Kidney (tissue), 13 donors: ENCODE measurements at regions not wholly inside any gene's neighbourhood (a gene's known extent, or its start where the extent isn't known, plus 50 kb on each side); places are given as distances from the start of the nearest gene placed in this dataset.
"Not testable (repeated sequence)": the region's sequence is repeated elsewhere in the genome, so short reads cannot be mapped to it uniquely, and the experiment has no call there.

Experiments used
- DNase-seq, 5 donors: peaks; one replicate each; pipeline ENCODE4 v3.0.0-alpha.2; 2013 to 2020
- FAIRE-seq: peaks from 2 replicates; lab custom pipeline; 2012; peaks lifted over from hg19 to GRCh38; lab: Jason Lieb, UNC
- H3K27ac ChIP-seq, 2 donors: one replicate each; pipeline ENCODE4 v1.7.0; 2013; ENCODE audit warnings: low read depth in 2 of 2, low read length in 2 of 2, inconsistent platforms in 1 of 2
- H3K27me3 ChIP-seq: one replicate; pipeline ENCODE4 v1.7.1; 2013; ENCODE audit warnings: low read length, inconsistent platforms; ENCODE audit not compliant: control insufficient read depth, insufficient read depth
- H3K36me3 ChIP-seq, 3 donors: one replicate each; pipeline versions ENCODE4 v1.7.0 to v1.7.1; 2013; ENCODE audit warnings: low read length in 3 of 3, control low read depth in 1 of 3, inconsistent platforms in 1 of 3; ENCODE audit not compliant: insufficient read depth in 3 of 3, control insufficient read depth in 2 of 3
- H3K4me1 ChIP-seq, 3 donors: one replicate each; pipeline versions ENCODE4 v1.7.0 to v1.7.1; 2013; ENCODE audit warnings: low read length in 3 of 3, inconsistent platforms in 1 of 3, low read depth in 1 of 3; ENCODE audit not compliant: control insufficient read depth in 2 of 3, insufficient read depth in 2 of 3
- H3K4me3 ChIP-seq, 3 donors: one replicate each; pipeline versions ENCODE4 v1.7.0 to v1.8.1; 2013; ENCODE audit warnings: low read length in 3 of 3, control low read depth in 1 of 3, inconsistent platforms in 1 of 3
- H3K9ac ChIP-seq, 3 donors: one replicate each; pipeline versions ENCODE4 v1.7.0 to v1.7.1; 2013; ENCODE audit warnings: low read length in 3 of 3, control low read depth in 1 of 3, inconsistent platforms in 1 of 3
- H3K9me3 ChIP-seq, 3 donors: one replicate each; pipeline versions ENCODE4 v1.7.0 to v1.7.1; 2013; ENCODE audit warnings: low read length in 3 of 3, control low read depth in 1 of 3, inconsistent platforms in 1 of 3; ENCODE audit not compliant: control insufficient read depth in 2 of 3, insufficient read depth in 1 of 3
- CTCF ChIP-seq: IDR thresholded peaks from 3 replicates; pipeline ENCODE4 v1.5.1; 2012; ENCODE audit warnings: mild to moderate bottlenecking, moderate library complexity, borderline replicate concordance; ENCODE audit not compliant: insufficient read depth; ENCODE audit errors: extremely low read depth
- intact Hi-C: fragments of 100-400 bp; cut with DNase I; formaldehyde crosslinking; loops from one replicate; pipeline ENCODE4 v1.11.1; 2022
- donor health status: control.
- donor health status: control.
- donor health status: control.
- donor health status: control.
- donor health status: control.
- donor health status: DM: yes; HTN: yes; CAD: no.
- donor health status: Normal renal cell carcinoma (clear cell type).

GRCh38 chr9:18317896-18318295 lies 156.1 kb upstream of the ADAMTSL1 start:
- no peak overlapping the region for H3K4me3 ChIP-seq
- no peaks in the 10 kb centered on the region for H3K27me3 ChIP-seq
- no peaks in the 10 kb centered on the region for H3K36me3 ChIP-seq
- DNase-seq (no peak), FAIRE-seq (no peak)
- TF ChIP-seq CTCF = no peak
- H3K4me1 ChIP-seq = no peaks in the 10 kb centered on the region
- no peaks in the 10 kb centered on the region for H3K9me3 ChIP-seq
- H3K27ac ChIP-seq = no peak overlapping the region
- intact Hi-C loops = no loop called here
- H3K9ac ChIP-seq = no peak overlapping the region

GRCh38 chr9:18319918-18320445 lies 154.0 kb upstream of the ADAMTSL1 start:
- H3K36me3 ChIP-seq = no peaks in the 10 kb centered on the region
- H3K9ac ChIP-seq = no peak overlapping the region
- no peak for TF ChIP-seq CTCF
- no peaks in the 10 kb centered on the region for H3K27me3 ChIP-seq
- no peaks in the 10 kb centered on the region for H3K4me1 ChIP-seq
- H3K4me3 ChIP-seq = no peak overlapping the region
- intact Hi-C loops = no loop called here
- DNase-seq (no peak), FAIRE-seq (no peak)
- no peak overlapping the region for H3K27ac ChIP-seq
- H3K9me3 ChIP-seq = no peaks in the 10 kb centered on the region

DNA sequence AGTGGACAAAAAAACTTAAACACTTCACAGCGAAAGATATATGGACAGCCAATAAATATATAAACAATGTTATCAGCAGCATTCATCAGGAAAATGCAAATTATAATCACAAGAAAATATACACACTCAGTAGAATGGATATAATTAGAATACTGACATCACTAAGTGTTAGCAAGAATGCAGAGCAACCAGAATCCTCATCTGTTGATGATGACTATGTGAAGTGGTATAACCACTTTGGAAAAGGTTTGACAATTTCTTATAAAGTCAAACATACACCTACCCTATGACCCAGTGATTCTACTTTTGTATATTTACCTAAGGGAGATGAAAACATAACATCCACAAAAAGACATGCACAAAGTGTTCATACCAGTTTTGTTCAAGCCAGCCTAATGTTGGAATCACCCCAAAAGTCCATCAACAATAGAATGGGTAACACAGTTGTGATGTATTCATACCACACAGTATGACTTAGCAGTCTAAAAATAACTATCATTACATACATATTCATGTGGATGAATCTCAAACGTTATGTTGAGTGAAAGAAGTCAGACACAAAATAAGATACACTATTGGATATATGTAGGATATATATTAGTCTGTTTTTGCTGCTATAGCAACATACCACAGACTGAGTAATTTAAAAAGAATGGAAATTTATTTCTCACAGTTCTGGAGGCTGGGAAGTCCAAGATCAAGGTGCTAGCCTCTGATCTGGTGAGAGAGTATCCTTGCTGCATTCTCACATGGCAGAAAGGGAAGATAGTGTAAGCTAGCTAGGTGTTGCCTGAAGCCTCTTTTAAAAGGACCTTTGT lies 148.8 kb upstream of the ADAMTSL1 start:
- Histone ChIP-seq H3K9ac (no peak overlapping the region), H3K27ac (no peak overlapping the region), H3K27me3 (no peaks in the 10 kb centered on the region), H3K36me3 (no peaks in the 10 kb centered on the region), H3K9me3 (no peaks in the 10 kb centered on the region), H3K4me3 (no peak overlapping the region), H3K4me1 (no peaks in the 10 kb centered on the region)
- no peak for TF ChIP-seq CTCF
- FAIRE-seq = no peak
- no peak for DNase-seq
- intact Hi-C loops = no loop called here

DNA sequence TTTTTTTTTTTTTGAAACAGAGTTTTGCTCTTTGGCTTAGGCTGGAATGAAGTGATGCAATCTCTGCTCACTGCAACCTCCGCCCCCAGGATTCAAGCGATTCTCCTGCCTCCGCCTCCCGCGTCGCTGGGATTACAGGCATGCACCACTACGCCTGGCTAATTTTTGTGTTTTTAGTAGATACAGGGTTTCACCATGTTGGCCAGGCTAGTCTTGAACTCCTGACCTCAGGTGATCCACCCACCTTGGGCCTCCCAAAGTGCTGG lies 148.3 kb upstream of the ADAMTSL1 start:
- H3K9me3 ChIP-seq, H3K27me3 ChIP-seq, H3K27ac ChIP-seq, intact Hi-C loops, FAIRE-seq, DNase-seq, H3K36me3 ChIP-seq, H3K4me1 ChIP-seq, H3K4me3 ChIP-seq, H3K9ac ChIP-seq: not testable (repeated sequence)
